ENCODE measurements at regions not wholly inside any gene's neighbourhood (a gene's known extent, or its start where the extent isn't known, plus 50 kb on each side); places are given as distances from the start of the nearest gene placed in this dataset.
"Not testable (repeated sequence)": the region's sequence is repeated elsewhere in the genome, so short reads cannot be mapped to it uniquely, and the experiment has no call there.

DNA sequence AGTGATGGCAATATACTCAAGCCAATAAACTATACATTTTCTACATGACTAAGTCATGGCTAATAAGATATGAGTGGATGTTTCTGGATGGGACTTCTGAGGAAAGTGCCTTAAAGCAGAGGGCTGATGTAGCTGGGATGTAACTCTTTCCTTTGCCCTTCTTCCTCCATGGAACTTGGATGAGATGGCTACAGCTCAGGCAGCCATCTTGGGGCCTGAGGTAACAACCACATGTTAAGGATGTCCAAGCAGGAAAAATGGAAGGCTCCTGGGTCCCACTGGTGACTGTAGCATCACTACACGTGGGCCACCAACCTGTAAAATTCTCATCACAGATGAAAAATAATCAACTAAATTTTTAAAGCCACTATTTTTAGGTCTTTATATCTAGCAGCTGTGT is 54.4 kb upstream of the GRIP1 start:
- no peak overlapping the region for H3K4me3 ChIP-seq (ENCODE audit: low read depth, low read length)

DNA sequence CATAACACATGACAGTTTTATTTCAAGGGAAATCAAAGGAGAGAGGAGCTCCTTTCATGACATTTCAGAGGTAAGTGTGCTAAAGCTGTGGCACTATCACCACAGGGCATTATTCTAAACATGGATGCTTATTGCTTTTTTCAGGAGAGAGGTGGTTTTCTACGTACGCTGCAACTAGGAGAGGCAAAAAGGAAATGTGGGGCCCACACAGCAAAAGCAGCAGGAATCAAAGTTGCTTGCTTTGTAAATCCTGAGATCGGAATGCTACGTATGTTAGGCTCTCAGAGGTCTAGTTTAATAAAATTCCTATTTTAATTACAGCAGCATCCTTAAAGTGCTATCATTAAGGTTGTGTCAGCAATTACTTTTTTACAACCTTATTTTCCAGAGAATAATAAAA is 55.0 kb upstream of the GRIP1 start:
- no peak overlapping the region for H3K4me3 ChIP-seq (ENCODE audit: low read depth, low read length)

DNA sequence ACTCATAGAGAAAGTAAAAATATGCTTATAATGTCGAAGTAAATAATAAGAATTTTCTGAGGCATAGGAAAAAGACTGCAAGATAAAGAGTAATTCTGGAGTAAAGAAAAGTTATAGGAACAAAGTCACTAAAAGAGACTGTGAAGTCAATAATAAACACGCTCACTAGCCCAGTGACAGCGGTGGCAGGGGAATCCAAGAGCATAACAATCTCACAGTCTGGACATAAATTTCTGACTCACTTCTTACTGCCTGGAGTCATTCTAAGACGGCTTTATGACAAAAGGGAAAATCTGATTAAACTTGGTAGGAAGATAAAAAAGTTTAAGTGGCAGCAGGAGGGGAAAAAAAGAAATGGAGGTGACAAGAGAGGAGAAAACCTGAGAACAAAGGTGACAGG is 56.4 kb upstream of the GRIP1 start:
- no peak overlapping the region for H3K4me3 ChIP-seq (ENCODE audit: low read depth, low read length)

DNA sequence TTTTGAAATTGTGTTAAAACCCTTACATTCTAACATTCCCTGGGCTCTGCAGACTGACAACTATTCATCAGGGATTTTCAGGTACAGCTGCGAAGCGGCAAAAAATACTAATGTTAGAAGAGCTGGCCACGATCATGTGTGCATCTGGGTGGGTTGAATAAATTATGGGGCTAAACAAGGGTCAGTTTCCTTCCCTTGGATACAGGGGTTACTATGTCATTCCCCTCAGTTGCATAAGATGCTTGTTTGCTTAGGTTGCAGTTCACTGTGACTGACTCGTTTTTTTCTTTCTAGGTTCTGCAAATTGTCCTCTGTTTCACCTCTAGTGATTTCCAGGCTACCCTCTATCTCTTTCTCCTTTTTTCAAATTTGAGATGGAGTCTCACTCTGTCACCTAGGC is 58.1 kb upstream of the GRIP1 start:
- H3K4me3 ChIP-seq (ENCODE audit: low read depth, low read length), result no peak overlapping the region

DNA sequence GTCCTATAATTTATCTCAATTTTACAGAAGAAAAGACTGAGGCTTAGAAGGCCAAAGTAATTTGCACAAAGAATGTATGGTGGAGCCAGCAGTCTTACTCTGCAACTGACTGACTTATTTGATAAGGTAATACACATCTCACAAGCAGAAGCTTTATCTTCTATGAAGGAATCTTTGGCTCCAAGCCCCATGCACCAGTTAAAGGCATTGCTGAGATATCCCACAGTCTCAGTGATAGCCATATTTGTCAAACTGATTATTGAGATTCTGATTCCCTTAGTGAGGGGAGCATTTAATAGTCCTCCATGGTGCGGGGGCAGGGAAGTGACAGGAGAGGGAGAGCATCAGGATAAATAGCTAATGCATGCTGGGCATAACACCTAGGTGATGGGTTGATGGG is 60.4 kb upstream of the GRIP1 start:
- no peak overlapping the region for H3K4me3 ChIP-seq (ENCODE audit: low read depth, low read length)

DNA sequence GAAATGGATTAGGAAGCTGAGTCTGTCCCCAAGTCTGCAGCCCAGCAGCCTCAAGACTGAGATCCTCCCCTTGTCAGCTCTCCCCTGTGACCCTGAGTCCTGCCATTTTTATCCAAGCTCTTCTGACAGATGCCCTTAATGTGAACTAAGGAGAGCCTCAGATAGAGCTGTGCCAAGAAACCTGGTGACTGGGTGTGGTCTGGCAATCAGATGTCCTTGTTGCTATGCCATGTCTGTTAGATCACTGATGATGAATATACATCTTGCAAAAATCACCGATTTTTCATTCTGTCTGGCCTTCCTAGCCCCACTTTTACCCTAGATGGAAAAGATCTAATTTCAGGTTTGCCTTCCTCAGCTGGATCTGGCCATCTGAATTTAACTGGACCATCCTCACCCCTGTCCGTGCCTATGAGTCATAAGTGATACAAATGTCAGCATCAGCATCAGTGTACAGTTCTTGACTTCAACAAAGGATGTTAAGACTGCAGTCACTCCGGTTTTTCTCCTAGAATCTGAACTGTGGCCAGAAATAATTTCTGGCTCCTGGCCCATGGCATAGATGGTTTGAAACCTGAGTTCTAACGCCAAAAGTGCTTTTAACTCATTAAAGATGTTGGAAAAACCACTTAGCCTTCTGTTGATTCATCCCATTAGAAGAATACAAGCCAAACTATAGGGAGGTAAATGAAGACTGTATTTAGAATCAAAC is 61.2 kb upstream of the GRIP1 start:
- H3K4me3 ChIP-seq (ENCODE audit: low read depth, low read length), result no peak overlapping the region

DNA sequence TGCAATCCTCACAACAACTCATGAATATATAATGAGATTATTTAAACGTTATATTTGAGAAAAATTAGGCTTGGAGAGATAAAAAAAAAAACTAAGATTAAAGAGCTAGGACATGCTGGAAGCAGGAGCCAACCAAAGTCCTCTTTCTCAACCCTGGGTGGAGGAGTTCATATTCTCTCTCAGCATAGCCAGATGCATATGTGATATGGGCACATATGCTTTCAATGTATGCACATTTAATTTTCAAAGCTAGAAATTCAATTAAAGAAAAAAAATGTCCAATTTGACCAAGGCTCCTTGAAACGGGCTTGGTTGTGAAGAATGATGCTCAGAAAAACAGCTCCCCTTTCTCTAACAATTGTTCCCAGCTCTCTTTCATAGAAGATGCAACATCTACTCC is 61.9 kb upstream of the GRIP1 start:
- no peak overlapping the region for H3K4me3 ChIP-seq (ENCODE audit: low read depth, low read length)

DNA sequence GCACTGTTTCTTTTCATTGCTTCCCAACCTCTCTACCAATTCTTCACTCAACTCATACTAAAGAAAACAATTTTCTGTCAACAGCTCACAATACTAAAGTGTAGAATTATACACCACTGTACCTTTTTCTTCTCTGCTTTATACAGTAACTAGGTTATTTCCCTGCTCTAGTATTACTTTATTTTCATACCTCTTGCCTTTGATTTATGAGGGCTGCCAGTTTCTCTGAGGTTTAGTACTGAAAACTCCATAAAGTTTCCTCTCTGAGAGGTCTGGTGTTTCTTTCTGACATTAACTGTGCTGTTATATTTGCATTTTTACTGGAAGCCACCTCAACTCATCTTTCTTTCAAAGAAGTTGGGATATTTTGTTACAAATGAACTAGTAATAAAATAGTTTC is 63.0 kb upstream of the GRIP1 start:
- H3K4me3 ChIP-seq (ENCODE audit: low read depth, low read length), result no peak overlapping the region

DNA sequence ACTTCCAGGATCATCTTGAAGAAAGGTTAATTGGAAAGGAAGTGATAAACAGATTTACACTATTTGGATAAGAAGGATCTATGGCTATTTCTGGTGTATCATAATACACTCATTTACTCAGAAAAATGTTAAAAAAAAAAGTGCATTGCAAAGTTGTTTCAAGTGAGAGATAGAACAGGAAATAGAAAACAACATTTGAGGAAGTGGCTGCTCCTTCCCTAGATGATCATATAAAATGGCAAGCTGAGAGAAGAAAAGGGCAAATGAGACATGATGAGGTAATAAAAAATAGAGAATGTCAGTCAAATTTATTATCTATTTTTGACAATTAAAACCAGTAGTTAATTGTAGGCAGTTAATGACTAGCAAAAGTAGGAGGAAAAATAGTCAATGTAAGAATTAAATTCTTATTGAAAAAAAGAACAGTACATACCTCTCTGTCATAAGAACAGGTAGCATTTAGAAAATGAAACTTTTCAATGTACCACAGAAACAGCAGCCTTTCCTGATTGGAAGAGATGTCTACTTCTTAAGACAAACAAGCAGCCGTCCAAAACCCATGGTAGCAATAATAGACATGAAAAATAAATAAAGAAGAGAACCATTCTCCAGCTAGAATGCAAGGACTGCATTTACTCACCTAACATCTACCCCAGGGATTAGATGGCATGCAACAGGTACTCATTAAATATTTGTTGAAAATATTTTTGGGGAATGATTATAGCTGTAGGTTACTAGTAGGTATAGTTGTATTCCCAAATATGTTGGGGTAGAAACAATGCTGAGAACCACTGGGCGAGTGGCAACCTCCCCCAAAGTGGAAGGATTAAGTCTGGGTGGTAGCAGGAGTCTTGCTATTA is 63.9 kb upstream of the GRIP1 start:
- H3K4me3 ChIP-seq (ENCODE audit: low read depth, low read length), result no peak overlapping the region

DNA sequence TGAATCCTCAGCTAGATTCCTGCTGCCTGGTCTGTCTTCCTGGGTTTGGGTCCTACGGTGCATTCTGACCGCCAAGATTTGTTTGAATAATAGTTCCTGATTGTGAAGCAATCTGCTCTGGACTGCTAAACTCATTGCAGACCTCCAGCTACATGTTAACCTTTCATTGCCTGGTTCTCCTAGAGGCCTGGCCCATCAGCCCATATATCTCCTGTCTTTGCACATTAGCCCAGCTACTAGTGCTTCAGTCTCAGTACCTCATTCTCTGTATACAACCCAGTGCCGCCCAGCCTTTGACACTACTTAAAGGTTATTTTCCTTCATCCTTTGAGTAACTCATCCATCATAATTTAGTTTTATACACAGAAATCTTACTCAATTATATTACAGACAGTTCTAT is 65.6 kb upstream of the GRIP1 start:
- H3K4me3 ChIP-seq (ENCODE audit: low read depth, low read length), result no peak overlapping the region

DNA sequence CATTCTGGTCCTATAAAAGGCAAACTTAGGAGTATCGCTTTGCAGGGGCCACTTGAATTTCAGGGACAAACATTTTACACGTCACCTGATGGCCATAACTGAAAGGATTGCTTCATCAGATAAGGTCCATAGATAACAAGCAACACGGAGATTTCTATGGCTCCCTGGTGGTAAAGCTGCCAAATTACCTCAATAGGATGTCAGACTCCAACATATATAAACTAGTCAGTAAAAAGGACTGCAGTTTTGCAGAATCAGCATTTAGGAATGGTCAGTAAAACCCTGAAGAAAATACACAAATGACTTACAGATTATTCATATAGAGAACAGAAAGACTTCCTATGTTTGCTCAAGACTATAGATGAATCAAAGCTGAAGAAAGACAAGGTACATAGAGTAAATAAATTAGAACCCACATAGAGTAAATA is 66.1 kb upstream of the GRIP1 start:
- H3K4me3 ChIP-seq (ENCODE audit: low read depth, low read length), result no peak overlapping the region

DNA sequence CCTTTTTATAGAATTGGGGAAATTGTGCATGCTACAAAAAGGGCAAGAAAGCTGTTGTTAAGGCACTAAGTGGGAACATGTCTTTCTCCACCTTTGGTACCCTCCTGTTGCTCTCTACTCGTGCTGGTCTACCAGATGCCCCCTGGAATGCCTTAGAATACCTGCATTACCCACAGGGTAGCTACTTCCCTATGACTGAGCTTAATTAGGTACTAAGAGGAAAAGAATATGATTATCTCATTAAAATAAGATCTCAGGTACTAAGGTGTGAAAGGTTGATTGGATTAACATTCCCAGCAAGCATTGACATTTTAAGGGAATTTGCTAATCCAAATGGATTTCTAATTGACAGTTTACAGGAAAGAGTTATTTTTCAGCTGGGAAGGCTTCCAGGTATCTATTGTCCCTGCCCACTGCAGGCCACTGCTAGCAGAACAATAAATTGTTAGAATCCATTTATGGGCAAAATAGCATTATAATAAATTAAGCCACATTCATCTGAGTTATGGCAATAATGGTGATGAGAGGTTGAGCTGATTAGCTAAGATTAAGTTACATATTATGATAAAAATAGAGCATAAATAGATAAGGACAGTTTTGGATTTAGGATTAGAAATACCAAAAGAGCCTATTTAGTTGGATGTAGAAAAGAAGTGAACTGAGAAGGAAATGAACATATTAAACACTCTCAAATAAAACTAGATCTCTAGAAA is 67.8 kb upstream of the GRIP1 start:
- H3K4me3 ChIP-seq (ENCODE audit: low read depth, low read length), result no peak overlapping the region

DNA sequence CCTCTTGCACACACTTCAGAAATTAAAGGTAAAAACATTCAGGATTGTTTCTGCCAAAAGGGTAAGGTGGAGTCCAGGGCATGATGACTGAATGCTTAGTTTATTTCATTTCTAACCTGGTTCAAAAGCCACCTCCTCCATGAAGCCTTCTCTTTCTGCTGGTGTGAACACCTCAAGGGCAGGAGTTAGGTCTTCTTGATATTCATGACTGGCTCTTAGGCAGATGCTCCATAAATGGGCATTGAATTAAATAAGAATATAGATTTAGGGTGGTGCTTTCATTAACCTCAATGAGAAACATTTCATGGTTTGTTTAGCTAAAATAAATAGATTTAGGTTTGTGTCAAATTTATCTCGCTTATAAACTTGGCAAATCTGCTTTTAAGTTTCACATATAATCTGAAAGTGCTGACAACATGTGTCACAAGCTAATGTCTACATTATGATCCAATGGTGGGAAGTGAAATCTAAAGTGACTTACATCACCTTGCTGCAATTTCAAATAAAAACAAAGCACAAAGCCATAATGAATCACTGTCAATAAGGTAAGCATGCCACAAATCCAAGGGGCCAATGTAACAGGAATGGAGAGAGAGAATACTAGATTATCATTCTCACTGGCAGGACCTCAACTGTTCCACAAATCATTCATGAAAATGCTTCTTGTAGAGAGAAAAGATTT is 72.7 kb upstream of the GRIP1 start:
- H3K4me3 ChIP-seq (ENCODE audit: low read depth, low read length), result no peak overlapping the region

DNA sequence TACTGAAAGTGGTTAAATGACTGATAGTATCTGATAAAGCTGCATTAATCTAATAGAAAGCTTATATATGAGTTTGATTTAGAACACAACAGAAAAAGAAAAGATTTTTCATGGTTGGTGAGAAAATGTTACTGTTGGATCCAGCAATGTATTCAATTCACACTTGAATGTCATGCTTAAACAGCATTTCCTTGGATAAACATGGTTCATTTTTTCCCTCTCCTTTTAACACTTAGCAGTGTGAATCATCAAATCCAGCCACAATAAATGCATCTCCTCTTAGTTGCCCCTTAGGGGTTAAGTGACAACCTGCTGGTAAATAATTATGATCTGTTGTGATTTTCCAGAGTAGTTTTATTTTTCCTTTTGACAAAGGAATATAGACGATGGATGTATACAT is 74.9 kb upstream of the GRIP1 start:
- no peak overlapping the region for H3K4me3 ChIP-seq (ENCODE audit: low read depth, low read length)

DNA sequence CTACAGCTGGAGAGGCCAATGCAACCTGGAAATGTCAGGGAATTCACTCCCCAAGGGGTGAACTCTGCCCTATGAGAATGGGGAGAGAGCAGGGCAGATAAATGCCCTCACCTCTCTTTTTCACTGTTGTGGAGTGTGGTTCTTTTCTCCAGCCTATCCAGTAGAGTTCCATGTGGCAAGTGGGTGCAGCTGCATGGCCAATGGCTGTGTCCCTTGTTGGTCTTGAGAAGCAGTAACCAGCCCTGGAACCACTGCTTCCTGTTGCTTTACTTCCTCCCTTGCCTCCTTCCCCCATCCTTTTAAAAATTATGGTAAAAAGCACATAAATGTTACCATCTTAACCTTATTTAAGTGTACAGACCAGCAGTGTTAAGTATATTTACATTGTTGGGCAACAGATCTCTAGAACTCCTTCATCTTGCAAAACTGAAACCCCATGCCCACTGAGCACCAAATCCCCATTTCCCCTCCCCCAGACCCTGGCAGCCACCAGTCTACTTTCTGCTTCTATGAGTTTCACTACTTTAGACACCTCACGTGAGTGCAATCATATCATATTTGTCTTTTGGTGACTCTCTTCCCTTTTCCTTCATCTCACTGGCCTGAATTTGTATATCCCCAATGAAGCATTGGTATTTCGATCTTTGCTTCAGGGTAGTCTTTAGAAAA is 77.0 kb upstream of the GRIP1 start:
- H3K4me3 ChIP-seq (ENCODE audit: low read depth, low read length), result no peak overlapping the region

DNA sequence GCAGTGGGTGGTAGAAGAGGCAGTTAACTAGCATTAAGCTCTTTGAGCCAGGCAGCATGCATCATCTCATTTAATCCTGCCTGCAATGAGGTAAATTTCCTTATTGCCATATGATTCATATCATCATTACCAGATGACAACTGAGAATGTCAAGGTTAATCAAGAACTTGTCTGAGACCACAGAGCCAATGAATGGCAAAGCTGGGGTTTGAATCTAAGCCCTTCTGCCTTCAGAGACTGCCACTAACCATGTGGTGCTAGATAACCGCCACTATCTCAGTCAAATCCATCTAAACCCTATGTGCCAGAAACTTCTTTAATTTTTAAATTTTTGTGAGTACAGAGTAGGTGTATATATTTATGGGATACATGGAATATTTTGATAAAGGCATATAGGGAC is 77.8 kb upstream of the GRIP1 start:
- no peak overlapping the region for H3K4me3 ChIP-seq (ENCODE audit: low read depth, low read length)

DNA sequence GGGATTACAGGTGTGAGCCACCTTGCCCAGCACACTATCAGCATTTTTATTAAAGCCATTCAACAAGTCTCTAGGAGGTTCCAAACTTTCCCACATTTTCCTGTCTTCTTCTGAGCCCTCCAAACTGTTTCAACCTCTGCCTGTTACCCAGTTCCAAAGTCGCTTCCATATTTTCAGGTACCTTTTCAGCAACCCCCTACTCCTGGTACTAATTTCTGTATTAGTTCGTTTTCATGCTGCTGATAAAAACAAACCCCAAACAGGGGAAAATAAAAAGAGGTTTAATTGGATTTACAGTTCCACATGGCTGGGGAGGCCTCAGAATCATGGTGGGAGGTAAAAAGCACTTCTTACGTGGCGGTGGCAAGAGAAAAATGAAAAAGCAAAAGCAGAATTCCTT is 81.2 kb upstream of the GRIP1 start:
- H3K4me3 ChIP-seq (ENCODE audit: low read depth, low read length), result not testable (repeated sequence)

DNA sequence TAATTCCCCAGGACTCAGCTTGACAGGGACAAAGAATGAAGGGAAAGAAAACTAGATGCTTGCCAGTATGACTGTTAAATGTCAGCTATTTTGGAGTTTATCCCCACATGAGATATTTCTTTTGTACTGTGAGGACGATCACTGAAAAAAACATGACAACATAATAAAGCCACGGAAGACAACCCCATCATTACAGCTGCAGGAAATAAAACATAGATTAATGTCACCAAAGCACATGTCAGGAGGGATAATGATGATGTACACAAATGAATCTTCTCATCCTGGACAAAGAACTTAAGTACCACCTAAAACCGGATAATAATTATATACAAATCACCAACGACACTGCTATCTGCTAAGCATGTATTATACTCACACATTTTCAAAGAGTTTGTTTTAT is 84.6 kb upstream of the GRIP1 start:
- H3K4me3 ChIP-seq (ENCODE audit: low read depth, low read length), result no peak overlapping the region

DNA sequence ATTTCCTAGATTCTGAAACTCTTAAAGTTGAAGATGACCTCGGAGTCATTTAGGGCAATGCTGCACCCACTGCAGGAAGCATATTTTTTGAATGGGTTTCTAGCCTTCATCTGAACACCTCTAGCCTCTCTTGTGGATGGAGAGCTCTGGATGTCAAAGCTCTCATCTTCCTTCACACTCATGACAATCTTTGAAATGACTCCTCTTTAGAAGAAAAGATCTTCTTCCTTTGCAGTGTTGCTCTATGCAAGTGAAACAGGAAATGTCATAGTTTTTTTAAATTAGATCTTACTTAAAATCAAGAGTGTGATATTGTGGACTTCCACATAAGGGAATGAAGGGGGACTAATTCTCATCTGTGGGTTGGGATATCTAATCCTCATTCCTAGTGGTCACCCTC is 86.3 kb upstream of the GRIP1 start:
- no peak overlapping the region for H3K4me3 ChIP-seq (ENCODE audit: low read depth, low read length)

DNA sequence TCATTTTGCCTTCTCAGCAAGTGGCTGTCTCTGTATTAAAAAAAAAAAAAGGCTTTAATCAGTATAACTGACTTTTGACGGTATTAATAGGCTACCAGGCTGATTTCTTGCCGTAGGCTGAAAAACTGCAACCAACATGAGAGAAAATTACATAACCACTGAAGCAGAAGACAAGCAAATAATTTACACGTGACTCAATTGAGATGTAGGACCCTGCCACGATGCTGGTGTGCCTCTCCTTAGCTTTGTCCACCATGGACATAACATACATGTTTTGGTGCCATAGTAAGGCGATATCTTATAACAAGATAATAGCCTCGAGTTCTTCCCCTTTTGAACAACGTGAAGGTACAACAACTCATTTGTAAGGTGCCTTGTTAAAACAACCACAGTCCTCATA is 88.7 kb upstream of the GRIP1 start:
- no peak overlapping the region for H3K4me3 ChIP-seq (ENCODE audit: low read depth, low read length)

DNA sequence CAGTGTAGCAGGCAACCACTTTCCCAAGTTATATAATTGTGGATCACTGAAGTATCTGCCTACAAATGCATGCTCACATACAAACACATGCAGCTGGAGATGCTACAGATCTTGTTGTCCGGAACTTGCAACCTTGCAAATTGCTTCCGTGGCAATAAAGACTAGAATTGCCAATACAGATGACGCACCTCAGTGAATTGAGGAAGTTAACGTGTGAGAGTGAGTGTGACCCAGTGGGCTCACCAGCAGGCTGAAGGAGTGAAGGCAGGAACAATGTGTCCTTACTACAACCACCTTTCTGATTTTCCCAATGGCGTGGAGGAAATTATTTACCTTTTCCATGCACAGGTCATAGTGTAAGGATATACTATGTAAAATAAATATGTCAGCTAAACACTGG is 89.4 kb upstream of the GRIP1 start:
- no peak overlapping the region for H3K4me3 ChIP-seq (ENCODE audit: low read depth, low read length)

Data from iPS-11a (cell line).